ENCODE measurements at regions not wholly inside any gene's neighbourhood (a gene's known extent, or its start where the extent isn't known, plus 50 kb on each side); places are given as distances from the start of the nearest gene placed in this dataset.

DNA sequence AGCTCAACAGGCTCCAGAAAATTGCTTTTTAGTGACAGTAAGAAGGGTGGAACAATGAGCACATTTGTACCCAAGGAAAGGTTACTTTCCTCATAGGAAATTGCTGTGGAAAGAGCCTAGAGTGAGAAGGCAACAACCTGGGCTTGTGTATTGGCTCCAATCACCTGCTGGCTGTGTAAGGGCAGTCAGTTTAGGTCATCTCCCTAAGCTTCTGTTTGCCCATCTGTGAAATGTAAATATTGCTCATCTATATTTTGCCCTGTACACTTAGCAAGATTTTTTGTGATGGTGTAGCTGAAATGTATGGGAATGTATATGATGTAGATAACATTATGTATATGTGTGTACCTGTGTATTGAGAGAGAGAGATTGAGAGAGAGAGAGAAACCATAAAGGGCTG lies 225.2 kb upstream of the MPHOSPH6 start:
- no peaks in the 10 kb centered on the region for H3K4me1 Mint-ChIP-seq (ENCODE audit: low read depth)
- no peak for DNase-seq (ENCODE audit: low spot score, unreplicated experiment)
- no peaks in the 10 kb centered on the region for H3K9me3 Mint-ChIP-seq (ENCODE audit: low read depth)
- H3K4me3 Mint-ChIP-seq (ENCODE audit: low read depth) = no peak overlapping the region
- no peak for TF ChIP-seq CTCF (IDR thresholded peaks at IDR 0.05; ENCODE audit: unreplicated experiment)
- no peaks in the 10 kb centered on the region for H3K27me3 Mint-ChIP-seq
- no peaks in the 10 kb centered on the region for H3K36me3 Mint-ChIP-seq (ENCODE audit: insufficient read depth)
- no peak overlapping the region for H3K27ac Mint-ChIP-seq

- Mint-ChIP-seq H3K9me3 (ENCODE audit: low read depth) (no peaks in the 10 kb centered on the region), H3K4me3 (ENCODE audit: low read depth) (no peak overlapping the region), H3K27ac (no peak overlapping the region), H3K4me1 (ENCODE audit: low read depth) (no peaks in the 10 kb centered on the region), H3K36me3 (ENCODE audit: insufficient read depth) (no peaks in the 10 kb centered on the region), H3K27me3 (peaks cover 8% of the 10 kb centered on the region)
- no peak for DNase-seq (ENCODE audit: low spot score, unreplicated experiment)
- TF ChIP-seq CTCF (IDR thresholded peaks at IDR 0.05; ENCODE audit: unreplicated experiment) = no peak
Measured at GRCh38 chr16:82391690-82392089, 221.7 kb upstream of the MPHOSPH6 start.

GRCh38 chr16:82389956-82390650 lies 220.1 kb upstream of the MPHOSPH6 start:
- no peak for DNase-seq (ENCODE audit: low spot score, unreplicated experiment)
- H3K4me1 Mint-ChIP-seq (ENCODE audit: low read depth) = no peaks in the 10 kb centered on the region
- H3K9me3 Mint-ChIP-seq (ENCODE audit: low read depth) = no peaks in the 10 kb centered on the region
- no peak overlapping the region for H3K4me3 Mint-ChIP-seq (ENCODE audit: low read depth)
- no peak for TF ChIP-seq CTCF (IDR thresholded peaks at IDR 0.05; ENCODE audit: unreplicated experiment)
- H3K27ac Mint-ChIP-seq = no peak overlapping the region
- peaks cover 11% of the 10 kb centered on the region for H3K27me3 Mint-ChIP-seq
- H3K36me3 Mint-ChIP-seq (ENCODE audit: insufficient read depth) = no peaks in the 10 kb centered on the region

- no peak for TF ChIP-seq CTCF (IDR thresholded peaks at IDR 0.05; ENCODE audit: unreplicated experiment)
- Mint-ChIP-seq H3K27ac (no peak overlapping the region), H3K27me3 (peaks cover 16% of the 10 kb centered on the region), H3K4me1 (ENCODE audit: low read depth) (no peaks in the 10 kb centered on the region), H3K9me3 (ENCODE audit: low read depth) (no peaks in the 10 kb centered on the region), H3K36me3 (ENCODE audit: insufficient read depth) (no peaks in the 10 kb centered on the region), H3K4me3 (ENCODE audit: low read depth) (no peak overlapping the region)
- no peak for DNase-seq (ENCODE audit: low spot score, unreplicated experiment)
Measured at GRCh38 chr16:82386761-82387160, 216.7 kb upstream of the MPHOSPH6 start.

DNA sequence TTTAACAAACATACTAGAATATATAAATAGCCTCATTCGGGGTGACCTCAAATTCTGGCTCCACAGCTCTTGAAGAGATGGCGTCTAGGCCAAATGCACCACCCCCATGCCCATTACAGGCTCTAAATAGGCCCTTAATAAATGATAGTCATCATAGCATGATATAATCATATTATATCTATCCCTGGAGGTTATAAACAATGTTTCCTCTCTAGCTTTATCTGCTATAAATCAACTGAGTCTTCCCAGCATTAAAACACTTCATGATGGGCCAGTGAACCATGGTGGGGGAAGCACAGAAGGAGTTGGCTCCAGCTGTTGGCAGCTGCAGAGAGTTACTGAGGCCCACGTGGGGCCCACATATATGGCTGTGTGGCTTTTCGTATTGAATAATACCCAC lies 214.9 kb upstream of the MPHOSPH6 start:
- Mint-ChIP-seq H3K4me3 (ENCODE audit: low read depth) (no peak overlapping the region), H3K27me3 (peaks cover 17% of the 10 kb centered on the region), H3K9me3 (ENCODE audit: low read depth) (no peaks in the 10 kb centered on the region), H3K36me3 (ENCODE audit: insufficient read depth) (no peaks in the 10 kb centered on the region), H3K4me1 (ENCODE audit: low read depth) (no peaks in the 10 kb centered on the region), H3K27ac (no peak overlapping the region)
- TF ChIP-seq CTCF (IDR thresholded peaks at IDR 0.05; ENCODE audit: unreplicated experiment) = no peak
- no peak for DNase-seq (ENCODE audit: low spot score, unreplicated experiment)

All from progenitor cell of endocrine pancreas (in vitro differentiated cells).